Nucleus accumbens (tissue), 56 donors: ENCODE measurements at regions not wholly inside any gene's neighbourhood (a gene's known extent, or its start where the extent isn't known, plus 50 kb on each side); places are given as distances from the start of the nearest gene placed in this dataset.

Experiments
- DNase-seq, 56 donors: peaks; one replicate each; lab custom pipeline; 2025; lab: John Stamatoyannopoulos, UW

GRCh38 chr4:151960449-151961230 lies 199.8 kb upstream of the GATB start:
- peak in 21 of 56 donors; percentile 4 to 51 (median 24) for DNase-seq

DNA sequence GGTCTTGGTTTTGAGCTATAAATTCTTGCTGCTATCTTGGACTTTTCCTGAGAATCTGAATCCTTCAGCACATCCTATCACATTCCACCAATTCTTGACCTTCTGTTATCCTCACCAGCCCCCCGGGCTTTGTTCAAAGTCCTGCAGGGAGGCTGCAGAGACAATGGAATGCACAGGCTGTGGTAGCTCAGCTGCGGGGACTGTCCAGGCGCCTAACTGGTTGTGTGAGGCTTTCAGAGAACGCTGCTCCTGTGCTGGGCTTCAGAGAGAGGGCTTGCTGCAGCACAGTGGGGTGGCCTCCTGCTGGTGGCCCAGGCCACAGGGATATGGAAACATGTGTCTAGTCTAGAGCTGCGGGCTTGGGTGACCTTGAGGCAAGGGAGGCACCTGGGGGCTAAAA lies 196.3 kb upstream of the GATB start:
- no peak for DNase-seq

- DNase-seq, result peak in 3 of 56 donors; percentile 0 to 5 (median 1)
Observed at GRCh38 chr4:151955721-151956380, 195.0 kb upstream of the GATB start.

DNA sequence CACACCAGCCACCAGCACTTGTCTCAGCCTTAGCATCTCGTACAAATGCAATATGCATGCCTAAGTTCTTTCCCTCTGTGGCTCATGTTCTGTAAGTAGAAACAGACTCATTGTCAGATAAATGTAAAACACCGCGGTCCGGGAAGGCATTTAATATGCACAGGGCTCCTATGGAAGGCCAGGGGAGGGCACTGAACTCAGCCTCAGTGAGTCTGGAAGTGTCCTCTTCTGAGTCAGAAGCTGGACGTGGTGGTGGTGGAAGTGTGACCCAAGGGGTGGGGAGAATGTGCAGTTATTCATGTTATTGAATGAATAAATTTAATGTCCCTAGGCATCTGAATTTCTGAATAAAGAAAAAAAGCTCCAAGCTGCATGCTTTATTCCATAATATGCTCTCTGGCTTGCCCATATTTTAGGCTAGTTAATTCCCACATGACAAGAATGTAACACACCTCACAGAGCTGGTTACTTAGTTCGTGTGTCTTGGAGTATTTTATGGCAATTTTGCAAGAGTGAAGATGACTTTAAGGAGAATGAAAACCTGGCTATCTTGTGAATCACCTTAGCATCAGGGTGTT lies 193.1 kb upstream of the GATB start:
- no peak for DNase-seq

GRCh38 chr4:151953312-151953711 lies 192.5 kb upstream of the GATB start:
- no peak for DNase-seq

GRCh38 chr4:151952711-151953254 lies 192.0 kb upstream of the GATB start:
- no peak for DNase-seq

- DNase-seq, result no peak
Observed at GRCh38 chr4:151952137-151952536, 191.3 kb upstream of the GATB start.

DNA sequence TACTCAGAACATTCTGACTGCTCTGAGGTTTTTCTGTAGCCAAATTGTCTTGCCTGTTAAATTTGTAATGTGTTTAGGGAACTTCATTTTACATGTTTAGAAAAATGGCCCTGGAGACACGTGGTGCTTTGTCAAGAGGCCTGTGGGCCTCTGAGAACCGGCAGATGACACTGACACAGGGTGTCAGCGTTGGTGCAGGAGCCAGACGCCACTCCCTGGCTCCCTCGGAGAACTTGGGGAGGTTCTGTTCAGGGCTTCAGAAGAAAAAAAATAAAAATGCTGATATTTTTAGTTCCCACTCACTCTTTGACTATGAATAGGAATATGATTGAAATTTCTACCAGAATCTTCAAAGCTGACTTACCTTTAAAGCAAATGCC lies 190.9 kb upstream of the GATB start:
- DNase-seq, result peak in 15 of 56 donors; percentile 7 to 53 (median 28)

DNA sequence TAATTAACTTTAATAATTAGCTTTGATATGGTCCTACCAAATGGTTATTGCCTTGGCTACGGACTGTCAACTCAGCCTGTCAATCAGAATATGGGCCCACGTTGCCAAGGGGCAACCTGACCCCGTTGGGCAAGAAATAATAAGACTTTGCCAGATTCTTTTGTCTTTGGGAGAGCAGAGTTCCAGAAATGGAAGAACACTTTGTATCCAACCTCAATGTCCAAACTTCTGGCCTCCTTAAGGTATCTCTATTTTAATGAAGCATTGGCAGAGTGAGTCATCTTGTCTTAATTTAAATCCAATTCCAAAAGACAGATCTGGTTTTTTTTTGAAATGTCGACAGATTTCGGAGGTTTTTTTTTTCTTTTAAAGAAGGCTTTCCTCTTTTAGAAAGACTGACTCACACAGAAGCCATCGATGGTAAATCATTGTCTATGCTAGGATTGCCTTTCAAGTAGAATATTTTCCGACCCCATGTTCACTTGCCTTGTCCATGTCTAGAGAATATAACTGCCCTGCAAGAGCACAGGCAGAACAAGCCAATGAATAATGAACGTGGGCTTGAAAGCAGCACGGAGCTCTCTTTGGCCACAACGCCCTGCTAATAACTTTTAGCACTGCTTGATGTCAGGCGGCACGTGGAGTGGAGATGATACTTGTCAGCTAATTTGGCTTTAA lies 190.3 kb upstream of the GATB start:
- peak in 3 of 56 donors; percentile 6 to 37 (median 23) for DNase-seq

DNA sequence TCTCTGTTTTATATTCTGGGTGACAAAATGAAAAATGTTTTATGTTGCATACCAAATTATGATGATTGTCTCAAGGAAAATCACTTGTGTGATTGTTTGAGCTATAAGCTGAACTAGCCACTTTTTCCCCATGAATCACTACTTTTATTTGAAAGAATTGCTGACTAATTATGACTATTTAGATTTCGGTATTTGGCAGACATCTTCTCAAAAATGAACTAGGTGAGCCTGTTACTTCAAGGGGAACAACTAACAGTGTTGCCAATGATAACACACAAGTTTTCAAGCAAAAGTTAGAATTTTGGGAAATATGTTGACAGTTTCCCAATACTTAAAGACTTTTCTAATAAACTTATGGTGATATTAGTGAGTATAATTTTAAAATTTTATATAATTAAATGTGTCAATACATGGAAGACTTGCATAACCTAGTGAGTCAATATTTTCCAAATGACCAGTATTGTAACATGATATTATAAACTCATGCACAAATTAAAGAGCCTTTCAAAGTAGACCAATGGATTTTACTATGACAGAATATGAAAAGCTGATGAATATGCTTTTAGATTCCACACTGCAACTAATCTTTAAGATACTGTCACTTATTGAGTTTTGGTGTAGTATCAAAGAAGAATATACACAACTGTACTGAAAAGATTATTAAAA lies 187.7 kb upstream of the GATB start:
- DNase-seq, result no peak

GRCh38 chr4:151946718-151947117 lies 185.9 kb upstream of the GATB start:
- DNase-seq, result no peak

GRCh38 chr4:151942971-151943370 lies 182.2 kb upstream of the GATB start:
- DNase-seq, result no peak

DNA sequence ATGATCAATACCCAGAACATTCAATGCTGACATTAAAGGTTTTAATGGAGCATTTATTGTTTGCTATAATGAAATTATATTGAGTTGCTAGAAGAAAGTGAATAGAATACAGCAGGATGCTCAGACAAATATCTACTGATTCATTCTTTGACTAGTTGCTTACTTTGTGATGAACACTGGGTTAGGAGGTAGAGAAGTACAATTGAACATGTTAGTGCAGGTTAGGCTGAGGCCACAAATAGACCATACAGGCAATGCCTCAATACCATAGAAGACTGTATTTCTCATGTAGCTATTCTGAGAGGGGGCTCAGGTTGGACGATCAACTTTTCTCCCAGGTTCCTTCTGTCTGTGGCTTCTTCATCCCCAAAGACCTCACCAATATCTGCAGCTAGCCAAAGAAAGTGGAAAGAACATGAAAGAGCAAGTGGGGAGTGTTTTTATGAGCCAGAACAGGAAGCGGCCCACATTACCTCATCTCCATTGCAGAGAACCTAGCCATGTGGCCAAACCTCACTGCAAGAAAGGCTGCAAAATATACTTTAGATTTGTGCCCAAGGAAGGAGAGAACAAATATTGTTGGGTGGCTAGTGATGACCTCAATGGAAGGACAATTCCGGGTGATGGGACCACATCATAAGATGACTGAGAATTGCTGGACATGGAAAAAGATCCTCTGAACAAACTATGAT lies 180.3 kb upstream of the GATB start:
- DNase-seq, result no peak

DNA sequence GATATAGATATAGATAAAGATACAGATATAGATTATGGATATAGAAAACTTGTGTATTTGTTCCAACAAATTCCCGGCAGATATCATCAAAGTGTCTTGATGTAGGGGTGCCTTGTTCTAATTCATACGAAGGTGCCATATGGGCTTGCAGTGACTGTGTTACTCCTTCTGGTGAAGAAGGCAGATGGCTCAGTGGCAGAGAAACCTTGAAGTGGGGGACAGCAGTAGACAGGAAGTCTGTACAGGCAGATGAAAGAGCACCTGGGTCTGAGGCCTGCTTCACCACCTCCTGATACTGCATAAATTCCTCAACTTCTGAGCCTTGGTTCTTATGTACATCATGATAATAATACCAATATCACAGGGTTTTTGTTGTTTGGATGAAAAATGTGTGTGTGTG lies 179.5 kb upstream of the GATB start:
- no peak for DNase-seq

GRCh38 chr4:151939670-151940069 lies 178.9 kb upstream of the GATB start:
- no peak for DNase-seq

DNA sequence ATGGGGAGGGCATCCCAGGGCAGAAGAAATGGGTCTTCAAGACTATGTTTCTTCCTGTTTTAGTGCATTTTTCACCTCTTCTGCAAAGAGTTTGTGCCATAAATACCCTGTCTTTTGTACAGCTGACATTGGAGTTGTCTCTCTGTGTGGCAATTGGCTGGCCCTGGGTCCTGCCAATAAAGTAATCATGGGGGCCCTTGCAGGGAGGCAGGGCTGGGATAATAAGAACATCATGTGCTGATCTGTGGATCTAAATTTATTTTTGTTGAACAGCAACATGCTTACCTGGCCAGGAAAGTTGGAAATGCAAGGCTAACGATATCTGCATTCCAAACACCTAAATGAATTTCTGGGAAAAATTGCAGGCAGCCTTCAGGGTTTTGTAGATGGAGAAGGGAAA lies 174.6 kb upstream of the GATB start:
- no peak for DNase-seq

GRCh38 chr4:151934766-151935165 lies 174.0 kb upstream of the GATB start:
- DNase-seq, result no peak

DNA sequence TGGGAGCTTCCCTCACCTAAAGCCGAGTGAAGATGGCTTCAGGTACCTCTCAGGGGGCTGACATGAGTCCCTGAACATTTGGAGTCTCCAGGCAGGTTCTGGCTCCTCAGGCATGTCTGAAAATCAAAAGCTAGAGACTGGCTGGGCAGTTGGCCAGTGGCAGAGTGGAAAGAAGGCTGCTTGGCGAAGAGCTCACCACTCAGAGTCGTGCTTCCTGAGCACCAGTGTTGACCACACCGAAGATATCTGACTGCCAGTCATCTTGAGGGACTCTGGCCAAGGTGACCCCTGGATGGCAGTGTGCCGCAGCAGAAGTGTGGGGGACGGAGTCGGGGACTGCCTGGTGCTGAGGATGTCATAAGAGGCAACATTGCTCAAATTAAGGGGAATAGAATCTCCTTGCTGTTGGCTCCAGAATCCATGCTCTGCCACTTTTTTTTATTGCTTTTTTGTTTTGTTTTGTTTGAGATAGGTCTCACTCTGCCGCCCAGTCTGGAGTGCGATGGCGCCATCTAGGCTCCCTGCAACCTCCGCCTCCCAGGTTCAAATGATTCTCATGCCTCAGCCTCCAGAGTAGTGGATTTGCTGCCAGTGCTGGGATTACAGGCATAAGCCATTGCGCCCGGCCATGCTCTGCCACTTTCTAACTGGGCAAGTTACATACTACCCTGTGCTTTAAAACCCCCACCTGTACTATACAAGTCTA lies 172.5 kb upstream of the GATB start:
- peak in 1 of 56 donors; percentile 5 for DNase-seq

DNA sequence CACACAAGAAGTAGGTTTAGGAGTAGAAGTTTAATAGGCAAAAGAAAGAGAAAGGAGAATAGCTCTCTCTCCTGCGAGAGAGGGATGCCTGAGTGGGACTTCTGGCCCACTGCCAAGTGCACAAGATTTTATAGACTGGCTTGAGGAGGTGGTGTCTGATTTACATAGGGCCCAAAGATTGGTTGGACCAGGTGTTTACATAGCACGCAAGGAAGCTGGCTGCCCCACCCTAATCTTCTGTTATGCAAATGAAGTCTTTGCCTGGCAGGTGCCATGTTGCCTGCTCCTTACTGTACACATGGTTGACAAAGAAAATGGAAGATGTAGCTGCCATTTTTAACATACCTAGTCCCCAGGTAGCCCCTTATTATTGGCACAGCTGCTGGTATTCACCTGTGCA lies 170.8 kb upstream of the GATB start:
- DNase-seq, result no peak
